ENCODE measurements at regions not wholly inside any gene's neighbourhood (a gene's known extent, or its start where the extent isn't known, plus 50 kb on each side); places are given as distances from the start of the nearest gene placed in this dataset.

DNA sequence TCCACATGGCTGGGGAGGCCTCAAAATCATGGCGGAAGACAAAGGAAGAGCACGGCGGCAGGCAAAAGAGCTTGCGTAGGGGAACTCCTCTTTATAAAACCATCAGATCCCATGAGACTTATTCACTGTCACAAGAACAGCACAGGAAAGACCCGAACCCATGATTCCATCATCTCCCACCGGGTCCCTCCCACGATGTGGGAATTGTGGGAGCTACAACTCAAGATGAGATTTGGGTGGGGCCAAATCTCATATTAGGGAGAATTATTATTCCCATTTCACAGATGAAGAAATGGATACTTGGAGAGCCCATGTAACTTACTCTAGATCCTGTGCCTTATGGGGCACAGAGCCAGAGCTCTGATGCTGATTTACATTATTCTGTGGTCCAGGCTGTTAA lies 322.6 kb downstream of the PCNX1 start:
- no peak for DNase-seq
- no peak for TF ChIP-seq POLR2AphosphoS5 (IDR thresholded peaks at IDR 0.05)
- TF ChIP-seq POLR2A (IDR thresholded peaks at IDR 0.05), result no peak
- TF ChIP-seq, protein P1, sequence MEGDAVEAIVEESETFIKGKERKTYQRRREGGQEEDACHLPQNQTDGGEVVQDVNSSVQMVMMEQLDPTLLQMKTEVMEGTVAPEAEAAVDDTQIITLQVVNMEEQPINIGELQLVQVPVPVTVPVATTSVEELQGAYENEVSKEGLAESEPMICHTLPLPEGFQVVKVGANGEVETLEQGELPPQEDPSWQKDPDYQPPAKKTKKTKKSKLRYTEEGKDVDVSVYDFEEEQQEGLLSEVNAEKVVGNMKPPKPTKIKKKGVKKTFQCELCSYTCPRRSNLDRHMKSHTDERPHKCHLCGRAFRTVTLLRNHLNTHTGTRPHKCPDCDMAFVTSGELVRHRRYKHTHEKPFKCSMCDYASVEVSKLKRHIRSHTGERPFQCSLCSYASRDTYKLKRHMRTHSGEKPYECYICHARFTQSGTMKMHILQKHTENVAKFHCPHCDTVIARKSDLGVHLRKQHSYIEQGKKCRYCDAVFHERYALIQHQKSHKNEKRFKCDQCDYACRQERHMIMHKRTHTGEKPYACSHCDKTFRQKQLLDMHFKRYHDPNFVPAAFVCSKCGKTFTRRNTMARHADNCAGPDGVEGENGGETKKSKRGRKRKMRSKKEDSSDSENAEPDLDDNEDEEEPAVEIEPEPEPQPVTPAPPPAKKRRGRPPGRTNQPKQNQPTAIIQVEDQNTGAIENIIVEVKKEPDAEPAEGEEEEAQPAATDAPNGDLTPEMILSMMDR (IDR thresholded peaks at IDR 0.05), result no peak
- no peak for TF ChIP-seq EP300 (IDR thresholded peaks at IDR 0.05)
- WGBS, 2 donors, result 76 to 87% methylated on average over 7 of the region's 7 CpGs
- no peak overlapping the region for H3K4me3 ChIP-seq
- no peak overlapping the region for H3K27ac ChIP-seq
- H3K27me3 ChIP-seq, result no peaks in the 10 kb centered on the region
- H3K4me1 ChIP-seq, result no peaks in the 10 kb centered on the region
- H3K36me3 ChIP-seq, result no peaks in the 10 kb centered on the region
- no peaks in the 10 kb centered on the region for H3K9me3 ChIP-seq
- no peak for ATAC-seq (ENCODE audit: low FRiP score in 2 of 2)

DNA sequence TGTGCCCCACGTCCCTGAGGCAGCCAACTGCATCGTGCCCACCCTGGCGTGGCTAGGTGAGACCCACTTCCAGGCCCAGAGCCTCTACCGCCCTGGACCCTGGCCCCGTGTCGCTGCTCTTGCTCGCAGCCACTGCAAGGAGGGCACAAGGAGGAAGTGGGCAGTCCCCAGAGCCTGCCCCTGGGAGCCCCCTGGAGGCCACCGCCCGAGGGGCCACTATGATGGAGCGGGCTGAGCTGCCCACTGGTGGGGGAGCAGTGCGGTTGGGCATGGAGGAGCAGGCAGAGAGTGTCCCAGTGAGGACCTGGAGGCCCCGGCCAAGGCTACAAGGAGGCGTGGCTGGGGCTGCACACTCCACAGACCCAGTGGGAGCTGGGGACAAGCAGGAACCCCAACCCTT lies 323.6 kb downstream of the PCNX1 start:
- no peak for TF ChIP-seq POLR2A (IDR thresholded peaks at IDR 0.05)
- TF ChIP-seq, protein P1 (IDR thresholded peaks at IDR 0.05), result no peak
- TF ChIP-seq EP300 (IDR thresholded peaks at IDR 0.05), result no peak
- TF ChIP-seq POLR2AphosphoS5 (IDR thresholded peaks at IDR 0.05), result no peak
- Histone ChIP-seq H3K4me1 (no peaks in the 10 kb centered on the region), H3K4me3 (no peak overlapping the region), H3K36me3 (no peaks in the 10 kb centered on the region), H3K27ac (no peak overlapping the region), H3K9me3 (no peaks in the 10 kb centered on the region), H3K27me3 (no peaks in the 10 kb centered on the region)
- 92% methylated on average over 13 of the region's 13 CpGs; no CpG with 5 or more reads in 1 of the 2 donors for WGBS, 2 donors
- peak in 1 of 2 donors; percentile 72 for DNase-seq
- peak in 1 of 2 donors; percentile 55 for ATAC-seq (ENCODE audit: low FRiP score in 2 of 2)

DNA sequence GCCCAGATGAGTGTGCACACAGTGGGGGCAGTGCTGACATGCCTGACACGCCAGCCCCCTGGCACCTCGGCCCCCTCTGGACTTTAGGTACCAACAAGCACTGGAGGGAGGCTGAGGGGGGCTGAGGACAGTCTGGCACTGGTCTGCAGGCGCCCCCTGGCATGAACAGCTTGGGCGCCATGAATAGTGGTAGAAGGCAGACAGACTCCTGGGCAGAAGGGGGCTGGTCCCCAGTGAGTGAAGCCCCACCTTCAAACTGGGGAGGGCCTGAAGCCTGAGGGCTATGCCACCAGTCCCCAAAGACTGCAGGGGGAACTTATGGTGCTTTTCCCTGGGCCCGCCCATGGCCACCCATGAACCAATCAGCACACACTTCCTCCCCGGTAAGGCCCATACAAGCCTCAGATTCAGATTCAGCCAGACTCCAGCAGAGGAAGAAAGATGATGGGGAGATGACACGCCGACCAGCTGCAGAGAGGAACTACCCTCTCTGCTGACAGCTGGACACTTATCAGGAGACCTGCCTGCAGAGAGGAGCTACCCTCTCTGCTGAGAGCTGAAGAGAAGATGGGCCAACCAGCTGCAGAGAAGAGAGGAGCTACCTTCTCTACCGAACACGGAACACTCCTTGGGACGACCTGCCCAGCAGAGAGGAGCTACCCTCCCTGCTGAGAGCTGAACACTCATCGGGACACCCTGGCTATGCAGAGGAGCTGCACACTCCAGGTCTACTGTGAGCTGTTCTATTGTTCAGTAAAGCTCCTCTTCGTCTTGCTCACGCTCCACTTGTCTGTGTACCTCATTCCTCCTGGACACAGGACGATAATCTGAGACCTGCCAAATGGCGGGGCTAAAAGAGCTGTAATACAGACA lies 324.5 kb downstream of the PCNX1 start:
- TF ChIP-seq POLR2AphosphoS5 (IDR thresholded peaks at IDR 0.05) (no peak), POLR2A (IDR thresholded peaks at IDR 0.05) (no peak), EP300 (IDR thresholded peaks at IDR 0.05) (no peak)
- TF ChIP-seq, protein P1 (IDR thresholded peaks at IDR 0.05), result no peak
- Histone ChIP-seq H3K27ac (no peak overlapping the region), H3K4me3 (no peak overlapping the region), H3K4me1 (no peaks in the 10 kb centered on the region), H3K27me3 (no peaks in the 10 kb centered on the region), H3K9me3 (no peaks in the 10 kb centered on the region), H3K36me3 (no peaks in the 10 kb centered on the region)
- ATAC-seq (ENCODE audit: low FRiP score in 2 of 2), result peak in 1 of 2 donors; percentile 42
- 82 to 88% methylated on average over 9 to 14 of the region's 16 CpGs for WGBS, 2 donors
- peak in 1 of 2 donors; percentile 50 for DNase-seq

DNA sequence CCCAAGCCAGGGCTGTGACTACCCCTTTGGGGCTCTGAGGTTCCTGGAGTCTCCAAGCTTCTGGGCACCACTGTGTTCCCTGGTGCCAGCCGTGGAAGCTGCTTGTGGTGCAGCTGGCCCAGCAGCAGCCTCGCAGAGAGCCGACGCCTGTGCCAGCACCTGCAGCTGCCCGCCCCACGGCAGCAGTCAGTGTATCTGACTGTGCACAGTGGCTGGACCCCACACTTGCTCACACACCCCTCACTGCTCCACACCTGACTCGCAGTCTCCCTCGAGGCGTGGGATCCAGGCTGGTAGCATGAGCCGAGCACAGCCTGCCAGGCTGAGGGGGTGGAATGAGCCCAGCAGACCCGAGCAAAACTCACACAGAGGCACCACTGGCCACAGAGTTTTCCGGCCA lies 325.2 kb downstream of the PCNX1 start:
- 83 to 90% methylated on average over 2 to 6 of the region's 12 CpGs for WGBS, 2 donors

More for the DNA sequence above, 325.2 kb downstream of the PCNX1 start:
- Histone ChIP-seq H3K27me3 (no peaks in the 10 kb centered on the region), H3K9me3 (no peaks in the 10 kb centered on the region), H3K4me1 (no peaks in the 10 kb centered on the region), H3K4me3 (no peak overlapping the region), H3K27ac (no peak overlapping the region), H3K36me3 (no peaks in the 10 kb centered on the region)
- DNase-seq (peak in 1 of 2 donors; percentile 52), ATAC-seq (ENCODE audit: low FRiP score in 2 of 2) (no peak)
- TF ChIP-seq EP300 (IDR thresholded peaks at IDR 0.05) (no peak), POLR2A (IDR thresholded peaks at IDR 0.05) (no peak), POLR2AphosphoS5 (IDR thresholded peaks at IDR 0.05) (no peak)
- TF ChIP-seq, protein P1 (IDR thresholded peaks at IDR 0.05), result no peak
